Rectal smooth muscle tissue (tissue), 1 donor: ENCODE measurements at regions not wholly inside any gene's neighbourhood (a gene's known extent, or its start where the extent isn't known, plus 50 kb on each side); places are given as distances from the start of the nearest gene placed in this dataset.

Experiments used
- H3K27ac ChIP-seq: one replicate; pipeline ENCODE4 v1.7.0; 2013; ENCODE audit warnings: low read depth, low read length, inconsistent platforms
- H3K27me3 ChIP-seq: one replicate; pipeline ENCODE4 v1.7.0; 2013; ENCODE audit warnings: low read length; ENCODE audit not compliant: control insufficient read depth, insufficient read depth
- H3K36me3 ChIP-seq: one replicate; pipeline ENCODE4 v1.7.0; 2013; ENCODE audit warnings: low read length; ENCODE audit not compliant: control insufficient read depth, insufficient read depth
- H3K4me1 ChIP-seq: one replicate; pipeline ENCODE4 v1.7.0; 2013; ENCODE audit warnings: low read length; ENCODE audit not compliant: control insufficient read depth, insufficient read depth
- H3K4me3 ChIP-seq: one replicate; pipeline ENCODE4 v1.7.0; 2013; ENCODE audit warnings: low read length
- H3K9ac ChIP-seq: one replicate; pipeline ENCODE4 v1.7.0; 2013; ENCODE audit warnings: low read length

GRCh38 chr20:10779911-10780310, 106.1 kb upstream of the JAG1 start:
- Histone ChIP-seq H3K36me3 (no peaks in the 10 kb centered on the region), H3K27ac (no peak overlapping the region), H3K9ac (no peak overlapping the region), H3K4me1 (no peaks in the 10 kb centered on the region), H3K4me3 (no peak overlapping the region), H3K27me3 (no peaks in the 10 kb centered on the region)

DNA sequence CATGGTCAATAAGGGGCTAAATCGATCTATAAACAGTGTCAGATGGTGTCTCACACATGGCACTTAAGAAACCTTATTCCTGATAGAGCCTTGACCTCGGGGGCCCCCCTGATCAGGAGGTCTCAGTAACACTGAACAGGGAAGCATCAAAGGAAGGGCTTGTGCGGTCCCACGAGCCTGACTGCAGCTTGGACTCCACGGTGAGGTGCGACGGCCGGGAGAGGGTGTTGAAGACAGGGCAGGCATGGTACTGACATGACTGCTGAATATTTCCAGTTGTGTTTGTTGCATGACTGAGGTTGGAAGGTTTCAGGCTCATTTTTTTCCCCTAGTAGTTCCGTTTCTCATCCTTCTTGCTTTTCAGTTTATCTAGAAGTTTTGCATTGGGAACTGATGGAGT, 107.1 kb upstream of the JAG1 start:
- Histone ChIP-seq H3K4me3 (no peak overlapping the region), H3K4me1 (no peaks in the 10 kb centered on the region), H3K27me3 (no peaks in the 10 kb centered on the region), H3K9ac (no peak overlapping the region), H3K36me3 (no peaks in the 10 kb centered on the region), H3K27ac (no peak overlapping the region)

- Histone ChIP-seq H3K36me3 (no peaks in the 10 kb centered on the region), H3K27ac (no peak overlapping the region), H3K9ac (no peak overlapping the region), H3K27me3 (no peaks in the 10 kb centered on the region), H3K4me1 (no peaks in the 10 kb centered on the region), H3K4me3 (no peak overlapping the region)
These were observed 107.7 kb upstream of the JAG1 start for GRCh38 chr20:10781526-10781925.

GRCh38 chr20:10783707-10784553, 110.1 kb upstream of the JAG1 start:
- Histone ChIP-seq H3K4me3 (no peak overlapping the region), H3K9ac (no peak overlapping the region), H3K36me3 (no peaks in the 10 kb centered on the region), H3K4me1 (no peaks in the 10 kb centered on the region), H3K27me3 (no peaks in the 10 kb centered on the region), H3K27ac (no peak overlapping the region)

DNA sequence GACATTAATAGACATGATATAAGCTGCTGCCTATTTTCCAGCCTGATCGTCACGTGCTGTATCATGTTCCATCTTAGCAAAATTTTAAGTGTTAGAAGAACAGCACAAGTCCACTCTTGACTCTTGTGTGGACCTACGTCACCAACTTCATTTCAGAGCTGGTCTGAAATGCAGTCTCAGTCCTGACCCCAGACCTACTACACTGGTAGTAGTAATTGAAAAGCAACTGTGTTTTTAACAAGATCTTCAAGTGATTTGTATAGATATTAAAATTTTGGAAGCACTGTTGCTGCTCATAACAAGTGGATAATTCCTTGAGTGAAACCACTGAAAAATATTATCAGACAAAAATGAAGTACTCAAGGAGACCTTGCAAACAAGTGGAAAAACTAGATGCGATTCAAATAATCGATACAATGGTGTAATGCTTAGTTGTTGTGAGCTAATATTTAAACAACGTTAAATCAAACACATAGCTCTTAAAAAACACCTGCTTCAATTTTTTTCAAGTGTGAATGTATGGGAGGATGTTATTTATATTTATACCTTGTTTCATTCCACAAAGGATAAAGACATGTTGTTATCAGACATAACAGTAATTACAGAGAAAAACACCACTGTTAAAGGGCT, 110.9 kb upstream of the JAG1 start:
- Histone ChIP-seq H3K27me3 (no peaks in the 10 kb centered on the region), H3K4me3 (no peak overlapping the region), H3K36me3 (no peaks in the 10 kb centered on the region), H3K9ac (no peak overlapping the region), H3K4me1 (no peaks in the 10 kb centered on the region), H3K27ac (no peak overlapping the region)

DNA sequence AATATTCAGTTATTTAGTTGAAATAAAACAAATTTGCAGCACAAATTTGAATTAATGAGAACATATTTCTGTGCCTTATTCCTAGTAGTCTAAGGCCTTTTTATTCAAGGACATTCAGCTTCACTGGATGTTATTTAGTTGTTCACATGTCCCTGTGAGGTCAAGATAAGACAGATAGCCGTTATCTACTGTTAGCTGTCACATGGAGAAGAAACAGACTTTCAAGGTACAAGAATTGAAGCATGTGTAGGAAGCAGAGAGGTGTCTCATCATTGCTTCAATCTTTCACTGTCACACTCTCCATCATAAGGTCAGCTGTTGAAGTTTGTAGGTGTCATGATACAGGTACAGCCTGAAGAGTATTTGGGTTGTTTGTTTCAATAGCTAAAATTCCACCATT, 112.9 kb upstream of the JAG1 start:
- H3K27ac ChIP-seq, result no peak overlapping the region
- no peak overlapping the region for H3K9ac ChIP-seq
- no peak overlapping the region for H3K4me3 ChIP-seq
- no peaks in the 10 kb centered on the region for H3K27me3 ChIP-seq
- H3K36me3 ChIP-seq, result no peaks in the 10 kb centered on the region
- no peaks in the 10 kb centered on the region for H3K4me1 ChIP-seq

DNA sequence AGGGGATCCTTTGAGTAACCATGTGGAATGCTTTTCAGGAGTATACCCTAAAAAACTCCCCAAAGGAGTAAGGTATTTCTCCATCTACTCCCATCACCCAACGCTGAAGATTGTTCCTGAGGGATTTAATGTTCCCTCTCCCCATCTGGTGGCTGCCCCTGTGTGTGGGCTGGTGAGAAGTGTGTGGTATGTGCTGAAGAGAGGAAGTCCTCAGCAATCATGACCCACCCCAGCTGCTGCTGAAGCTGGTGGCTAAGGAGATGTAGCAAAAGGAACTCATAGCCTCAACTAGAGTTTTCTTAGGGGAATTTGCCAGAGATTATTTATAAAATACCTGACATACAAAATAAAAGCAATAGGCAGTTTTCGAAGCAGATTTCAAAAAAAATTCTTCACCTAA, 114.3 kb upstream of the JAG1 start:
- Histone ChIP-seq H3K27ac (no peak overlapping the region), H3K9ac (no peak overlapping the region), H3K4me3 (no peak overlapping the region), H3K36me3 (no peaks in the 10 kb centered on the region), H3K27me3 (no peaks in the 10 kb centered on the region), H3K4me1 (no peaks in the 10 kb centered on the region)

- Histone ChIP-seq H3K27me3 (no peaks in the 10 kb centered on the region), H3K4me1 (no peaks in the 10 kb centered on the region), H3K9ac (no peak overlapping the region), H3K4me3 (no peak overlapping the region), H3K36me3 (no peaks in the 10 kb centered on the region), H3K27ac (no peak overlapping the region)
These were observed 115.1 kb upstream of the JAG1 start for GRCh38 chr20:10788877-10789276.

DNA sequence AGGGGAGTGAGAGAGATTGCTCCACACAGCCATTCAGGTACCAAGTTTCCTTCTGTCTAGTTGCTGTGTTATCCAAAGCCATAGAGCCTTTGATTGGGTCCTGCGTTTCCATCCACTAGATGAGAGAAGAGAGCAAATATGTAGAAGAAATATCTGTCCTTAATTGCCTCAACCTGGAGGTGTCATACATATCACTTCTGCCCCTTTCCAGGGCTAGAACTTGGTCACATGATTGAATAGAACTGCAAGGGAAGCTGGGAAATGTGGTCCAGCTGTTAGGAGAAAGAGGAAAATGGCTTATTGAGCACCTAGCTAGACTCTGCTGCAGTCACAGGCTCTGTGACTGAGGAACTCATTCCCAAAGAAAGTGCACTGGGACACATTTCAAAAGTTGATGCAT, 115.6 kb upstream of the JAG1 start:
- Histone ChIP-seq H3K27ac (no peak overlapping the region), H3K9ac (no peak overlapping the region), H3K4me1 (no peaks in the 10 kb centered on the region), H3K4me3 (no peak overlapping the region), H3K36me3 (no peaks in the 10 kb centered on the region), H3K27me3 (no peaks in the 10 kb centered on the region)

- H3K27ac ChIP-seq, result no peak overlapping the region
- H3K4me3 ChIP-seq, result no peak overlapping the region
- H3K27me3 ChIP-seq, result no peaks in the 10 kb centered on the region
- no peak overlapping the region for H3K9ac ChIP-seq
- H3K36me3 ChIP-seq, result no peaks in the 10 kb centered on the region
- H3K4me1 ChIP-seq, result no peaks in the 10 kb centered on the region
These were observed 116.2 kb upstream of the JAG1 start for GRCh38 chr20:10790013-10790412.

GRCh38 chr20:10792291-10792690, 118.5 kb upstream of the JAG1 start:
- Histone ChIP-seq H3K4me3 (no peak overlapping the region), H3K27me3 (no peaks in the 10 kb centered on the region), H3K27ac (no peak overlapping the region), H3K36me3 (no peaks in the 10 kb centered on the region), H3K9ac (no peak overlapping the region), H3K4me1 (no peaks in the 10 kb centered on the region)

DNA sequence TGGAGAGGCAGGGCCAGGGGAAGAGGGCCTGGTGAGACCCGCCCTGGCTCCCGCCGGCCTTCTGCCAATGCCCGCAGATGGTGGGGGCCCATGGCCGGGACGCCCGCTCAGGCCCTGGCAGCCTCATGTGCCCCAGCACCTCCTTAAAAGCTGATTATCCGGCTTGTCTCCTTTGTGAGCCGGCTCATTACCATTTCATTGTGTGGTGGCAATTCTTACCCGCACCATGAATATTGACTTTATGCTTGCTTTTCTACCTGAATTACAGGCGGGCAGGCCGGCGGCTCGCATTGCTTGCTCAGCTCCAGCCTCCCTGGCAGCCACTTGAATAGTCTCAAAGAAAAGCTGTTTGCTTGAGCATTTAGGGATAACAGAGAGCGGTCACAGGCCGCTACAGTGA, 120.0 kb upstream of the JAG1 start:
- no peak overlapping the region for H3K27ac ChIP-seq
- H3K4me3 ChIP-seq, result no peak overlapping the region
- no peak overlapping the region for H3K9ac ChIP-seq
- no peaks in the 10 kb centered on the region for H3K36me3 ChIP-seq
- H3K4me1 ChIP-seq, result no peaks in the 10 kb centered on the region
- H3K27me3 ChIP-seq, result no peaks in the 10 kb centered on the region

DNA sequence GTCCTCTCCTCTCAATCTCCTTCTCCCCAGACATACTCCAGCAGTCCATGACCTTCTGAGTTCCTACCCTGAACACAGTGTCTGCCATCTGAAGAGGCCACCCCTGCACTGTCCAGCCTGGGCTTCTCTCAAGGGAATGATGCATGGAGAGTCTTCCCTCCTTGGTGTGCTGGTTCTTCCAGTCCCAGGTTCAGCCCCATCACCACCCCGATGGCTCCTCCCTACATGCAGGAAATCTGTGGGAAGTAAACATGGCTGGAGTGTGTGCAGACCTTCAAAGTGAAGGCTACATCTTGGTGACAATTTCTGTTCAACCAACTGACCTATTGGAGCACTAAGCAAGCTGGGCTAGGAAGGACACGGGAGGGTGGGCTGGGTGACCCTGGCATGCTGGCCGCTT, 121.0 kb upstream of the JAG1 start:
- no peaks in the 10 kb centered on the region for H3K27me3 ChIP-seq
- no peak overlapping the region for H3K9ac ChIP-seq
- H3K36me3 ChIP-seq, result no peaks in the 10 kb centered on the region
- H3K4me1 ChIP-seq, result no peaks in the 10 kb centered on the region
- no peak overlapping the region for H3K27ac ChIP-seq
- H3K4me3 ChIP-seq, result no peak overlapping the region
